H1 (cell line): ENCODE measurements at regions not wholly inside any gene's neighbourhood (a gene's known extent, or its start where the extent isn't known, plus 50 kb on each side); places are given as distances from the start of the nearest gene placed in this dataset.

ENCODE experiments used
- CTCF ChIA-PET: fragments of 300-600 bp; sonication (Branson Sonifier 250); formaldehyde crosslinking; loops from one replicate; lab custom pipeline; 2021; ENCODE audit not compliant: partially characterized antibody; lab: Charles Lee
- POLR2A ChIA-PET: fragments of 300-600 bp; sonication (Branson Sonifier 250); formaldehyde crosslinking; loops from one replicate; lab custom pipeline; 2021; ENCODE audit warnings: inconsistent platforms; ENCODE audit not compliant: partially characterized antibody; lab: Charles Lee
- DNase-seq, 2 experiments: peaks; one replicate each; pipeline versions ENCODE4 v3.0.0 to v3.0.0-alpha.2; 2010 to 2022; ENCODE audit warnings: low spot score in 2 of 2, low read depth in 1 of 2, mixed read lengths in 1 of 2
- FAIRE-seq: peaks from 2 replicates; lab custom pipeline; 2011; peaks lifted over from hg19 to GRCh38; lab: Jason Lieb, UNC
- H2AFZ ChIP-seq: 2 replicates; pipeline ENCODE4 v1.8.1; 2012; ENCODE audit warnings: low read length, inconsistent platforms
- H2AK5ac ChIP-seq: 2 replicates; pipeline ENCODE4 v1.6.1; 2013; ENCODE audit warnings: low read depth, low read length
- H2BK120ac ChIP-seq: replicated peaks from 2 replicates; pipeline ENCODE3; 2013; ENCODE audit warnings: low read depth, low read length, inconsistent platforms
- H2BK12ac ChIP-seq: 2 replicates; pipeline ENCODE4 v1.6.1; 2013; ENCODE audit warnings: low read depth, low read length
- H2BK15ac ChIP-seq: 2 replicates; pipeline ENCODE4 v1.6.1; 2013; ENCODE audit warnings: low read length
- H2BK20ac ChIP-seq: 2 replicates; pipeline ENCODE4 v1.6.1; 2013; ENCODE audit warnings: low read length
- H2BK5ac ChIP-seq: 2 replicates; pipeline ENCODE4 v1.6.1; 2013; ENCODE audit warnings: low read depth, low read length
- H3K14ac ChIP-seq: 2 replicates; pipeline ENCODE4 v1.6.1; 2013; ENCODE audit warnings: inconsistent platforms; ENCODE audit not compliant: insufficient read length
- H3K18ac ChIP-seq: 2 replicates; pipeline ENCODE4 v1.6.1; 2013; ENCODE audit warnings: low read length; ENCODE audit errors: extremely low read depth
- H3K23ac ChIP-seq: 2 replicates; pipeline ENCODE4 v1.6.1; 2013; ENCODE audit warnings: inconsistent platforms; ENCODE audit not compliant: insufficient read length
- H3K23me2 ChIP-seq: 2 replicates; pipeline ENCODE4 v1.6.1; 2013; ENCODE audit warnings: low read depth, low read length
- H3K27ac ChIP-seq: 2 replicates; pipeline ENCODE4 v1.6.1; 2011; ENCODE audit warnings: low read depth, low read length, inconsistent platforms
- H3K27me3 ChIP-seq, 4 experiments: replicated peaks in 1 of 4; 1 replicate in 1 of 4; 2 replicates in 3 of 4; pipeline versions ENCODE4 v1.6.1 to v1.8.1; 2011 to 2013; ENCODE audit warnings: low read length in 3 of 4, mild to moderate bottlenecking in 3 of 4, inconsistent platforms in 2 of 4, mixed read lengths in 2 of 4, moderate library complexity in 1 of 4; ENCODE audit not compliant: control insufficient read depth in 3 of 4, insufficient read depth in 3 of 4; ENCODE audit errors: extremely low read depth in 1 of 4
- H3K36me3 ChIP-seq, 4 experiments: 2 replicates each; pipeline versions ENCODE4 v1.6.1 to v1.8.1; 2011 to 2013; ENCODE audit warnings: mild to moderate bottlenecking in 4 of 4, low read length in 3 of 4, moderate library complexity in 2 of 4, control low read depth in 1 of 4, inconsistent platforms in 1 of 4; ENCODE audit not compliant: insufficient read depth in 4 of 4, control insufficient read depth in 2 of 4
- H3K4ac ChIP-seq: replicated peaks from 2 replicates; pipeline ENCODE3; 2013; ENCODE audit warnings: low read length, low read depth, mixed read lengths, inconsistent platforms; ENCODE audit not compliant: insufficient read length
- H3K4me1 ChIP-seq, 4 experiments: replicated peaks in 1 of 4; 1 replicate in 1 of 4; 2 replicates in 3 of 4; pipeline versions ENCODE4 v1.6.1 to v1.8.1; 2011 to 2013; ENCODE audit warnings: low read length in 3 of 4, inconsistent platforms in 2 of 4, mixed read lengths in 1 of 4; ENCODE audit not compliant: insufficient read depth in 4 of 4, control insufficient read depth in 3 of 4
- H3K4me2 ChIP-seq, 2 experiments: 2 replicates each; pipeline versions ENCODE4 v1.6.1 to v1.8.1; 2011 to 2013; ENCODE audit warnings: low read depth in 2 of 2, low read length in 2 of 2, control low read depth in 1 of 2, inconsistent platforms in 1 of 2, mild to moderate bottlenecking in 1 of 2; ENCODE audit not compliant: insufficient read depth in 1 of 2
- H3K4me3 ChIP-seq, 4 experiments: fragments of 200-600, 300-600 bp in 1 of 4; sonication (generic), shearing (Covaris generic), sonication (Bioruptor Twin) in 1 of 4; 2 replicates each; pipeline versions ENCODE4 v1.5.1 to v1.8.1; 2011 to 2016; ENCODE audit warnings: low read length in 4 of 4, low read depth in 3 of 4, control low read depth in 2 of 4, inconsistent platforms in 2 of 4, mild to moderate bottlenecking in 2 of 4, mixed read lengths in 1 of 4, moderate library complexity in 1 of 4; ENCODE audit not compliant: insufficient read depth in 2 of 4; ENCODE audit errors: extremely low read depth in 1 of 4
- H3K56ac ChIP-seq: replicated peaks from 2 replicates; pipeline ENCODE3; 2013; ENCODE audit warnings: low read depth, mild to moderate bottlenecking, mixed read lengths, low read length, inconsistent platforms; ENCODE audit not compliant: insufficient read length
- H3K79me1 ChIP-seq: 2 replicates; pipeline ENCODE4 v1.6.1; 2013; ENCODE audit warnings: low read depth, low read length, control low read depth
- H3K79me2 ChIP-seq, 2 experiments: 2 replicates each; pipeline versions ENCODE4 v1.6.1 to v1.8.1; 2012 to 2013; ENCODE audit warnings: low read length in 2 of 2, mild to moderate bottlenecking in 2 of 2, inconsistent platforms in 1 of 2; ENCODE audit not compliant: insufficient read depth in 2 of 2, control insufficient read depth in 1 of 2
- H3K9ac ChIP-seq, 4 experiments: replicated peaks in 1 of 4; 1 replicate in 1 of 4; 2 replicates in 3 of 4; pipeline versions ENCODE4 v1.6.1 to v1.8.1; 2011 to 2013; ENCODE audit warnings: low read depth in 3 of 4, low read length in 3 of 4, control low read depth in 2 of 4, mild to moderate bottlenecking in 2 of 4, moderate library complexity in 2 of 4, inconsistent platforms in 1 of 4; ENCODE audit errors: extremely low read depth in 1 of 4
- H3K9me3 ChIP-seq, 2 experiments: 2 replicates each; pipeline versions ENCODE4 v1.6.1 to v1.8.1; 2012 to 2013; ENCODE audit warnings: mild to moderate bottlenecking in 2 of 2, moderate library complexity in 2 of 2, control low read depth in 1 of 2, inconsistent platforms in 1 of 2, low read depth in 1 of 2, low read length in 1 of 2, mixed read lengths in 1 of 2; ENCODE audit not compliant: insufficient read depth in 2 of 2
- H4K20me1 ChIP-seq, 2 experiments: replicated peaks in 1 of 2; 2 replicates each; pipeline versions ENCODE3 to v1.8.1; 2011 to 2013; ENCODE audit warnings: inconsistent platforms in 2 of 2, low read length in 2 of 2, mild to moderate bottlenecking in 1 of 2; ENCODE audit not compliant: insufficient read depth in 2 of 2, control insufficient read depth in 1 of 2
- H4K5ac ChIP-seq: 2 replicates; pipeline ENCODE4 v1.6.1; 2013; ENCODE audit warnings: low read length, low read depth, mixed read lengths, inconsistent platforms; ENCODE audit not compliant: insufficient read length
- H4K8ac ChIP-seq: 2 replicates; pipeline ENCODE4 v1.8.0; 2013; ENCODE audit warnings: mild to moderate bottlenecking, moderate library complexity, low read length, inconsistent platforms; ENCODE audit not compliant: insufficient read depth; ENCODE audit errors: extremely low read depth
- H4K91ac ChIP-seq: replicated peaks from 2 replicates; pipeline ENCODE3; 2013; ENCODE audit warnings: low read length, mixed read lengths, inconsistent platforms; ENCODE audit not compliant: insufficient read length
- BACH1 ChIP-seq: IDR thresholded peaks from 2 replicates; pipeline ENCODE4 v1.6.1; 2012; ENCODE audit warnings: low read length, improper control_type of control experiment
- CBX8 ChIP-seq: fragments of 300-800, 300-1000 bp; sonication (generic); IDR thresholded peaks from 2 replicates; pipeline ENCODE4 v1.7.1; 2016; ENCODE audit warnings: low read depth, low read length, borderline replicate concordance
- CHD1 ChIP-seq: IDR thresholded peaks from 2 replicates; pipeline ENCODE4 v1.6.1; 2012; ENCODE audit warnings: low read depth, low read length, improper control_type of control experiment
- EGR1 ChIP-seq: IDR thresholded peaks from 2 replicates; pipeline ENCODE4 v1.6.1; 2011; ENCODE audit warnings: low read depth, low read length, borderline replicate concordance
- TEAD4 ChIP-seq: IDR thresholded peaks from 2 replicates; pipeline ENCODE4 v1.6.1; 2012; ENCODE audit warnings: low read depth, low read length, inconsistent platforms, mixed read lengths

- H2BK120ac ChIP-seq = no peak overlapping the region
These were observed 452.9 kb downstream of the CCER1 start for GRCh38 chr12:90502070-90502469.

More at GRCh38 chr12:90502070-90502469, 452.9 kb downstream of the CCER1 start:
- ChIA-PET POLR2A (no interaction called here), CTCF (no interaction called here)
- Histone ChIP-seq H3K56ac (no peak overlapping the region), H3K4me3 (no peak overlapping the region), H2BK20ac (no peak overlapping the region), H3K4me1 (no peaks in the 10 kb centered on the region), H2AFZ (no peak overlapping the region), H3K23me2 (no peaks in the 10 kb centered on the region), H3K27me3 (no peaks in the 10 kb centered on the region), H3K4me2 (no peak overlapping the region), H2BK12ac (no peak overlapping the region), H3K14ac (no peak overlapping the region), H3K23ac (no peak overlapping the region), H3K9ac (no peak overlapping the region), H3K36me3 (no peaks in the 10 kb centered on the region), H2BK15ac (no peak overlapping the region), H4K8ac (no peak overlapping the region), H2BK5ac (no peak overlapping the region), H4K91ac (no peak overlapping the region), H3K18ac (no peak overlapping the region), H4K5ac (no peak overlapping the region), H3K4ac (no peak overlapping the region), H4K20me1 (no peaks in the 10 kb centered on the region), H3K9me3 (no peaks in the 10 kb centered on the region), H3K27ac (no peak overlapping the region), H3K79me1 (no peaks in the 10 kb centered on the region), H3K79me2 (no peaks in the 10 kb centered on the region), H2AK5ac (no peak overlapping the region)
- TF ChIP-seq TEAD4 = no peak
- no peak for TF ChIP-seq BACH1
- no peak for TF ChIP-seq CHD1
- no peak for TF ChIP-seq EGR1
- TF ChIP-seq CBX8 = no peak
- DNase-seq = no peak
- FAIRE-seq = no peak
